NCI-H2196 (cell line): ENCODE measurements at regions not wholly inside any gene's neighbourhood (a gene's known extent, or its start where the extent isn't known, plus 50 kb on each side); places are given as distances from the start of the nearest gene placed in this dataset.

Experiments
- DNase-seq: peaks from one replicate; lab custom pipeline; 2025; ENCODE audit not compliant: unreplicated experiment; lab: John Stamatoyannopoulos, UW

DNA sequence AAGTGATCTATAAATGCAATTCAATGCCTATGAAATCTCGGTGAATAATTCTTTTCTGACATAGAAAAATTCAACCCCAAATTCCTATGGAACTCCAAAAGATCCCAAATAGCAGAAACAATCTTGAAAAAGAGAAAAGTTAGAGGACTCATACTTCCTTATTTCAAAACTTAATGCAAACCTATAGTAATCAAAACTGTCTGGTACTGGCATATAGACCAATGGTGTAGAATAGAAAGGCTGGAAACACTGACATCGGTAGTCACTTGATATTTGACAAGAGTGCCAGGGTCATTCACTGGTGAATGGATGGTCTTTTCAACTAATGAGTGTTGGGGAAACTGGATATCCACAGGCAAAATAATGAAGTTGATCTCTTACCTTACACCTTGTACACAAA is 637.1 kb upstream of the PCDH9 start:
- DNase-seq = no peak

DNA sequence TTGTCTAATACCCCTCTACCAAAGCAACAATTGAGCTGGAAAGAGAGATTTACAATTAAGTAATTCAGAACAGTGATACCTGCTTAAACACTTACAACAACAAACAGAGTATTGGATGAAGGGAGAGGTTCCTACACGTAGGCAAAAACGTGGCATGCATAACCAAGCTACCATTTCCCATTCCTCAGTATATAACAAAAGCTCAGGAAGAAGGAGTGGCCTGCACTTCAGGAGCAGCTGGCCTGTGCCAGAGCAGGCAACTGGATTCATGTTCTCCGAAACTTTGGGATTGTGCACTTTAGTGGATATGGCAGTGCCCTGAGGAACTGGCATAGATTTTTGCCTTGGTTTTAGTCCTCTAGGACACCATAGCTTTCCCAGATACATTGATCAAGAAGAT is 630.2 kb upstream of the PCDH9 start:
- DNase-seq = no peak

DNA sequence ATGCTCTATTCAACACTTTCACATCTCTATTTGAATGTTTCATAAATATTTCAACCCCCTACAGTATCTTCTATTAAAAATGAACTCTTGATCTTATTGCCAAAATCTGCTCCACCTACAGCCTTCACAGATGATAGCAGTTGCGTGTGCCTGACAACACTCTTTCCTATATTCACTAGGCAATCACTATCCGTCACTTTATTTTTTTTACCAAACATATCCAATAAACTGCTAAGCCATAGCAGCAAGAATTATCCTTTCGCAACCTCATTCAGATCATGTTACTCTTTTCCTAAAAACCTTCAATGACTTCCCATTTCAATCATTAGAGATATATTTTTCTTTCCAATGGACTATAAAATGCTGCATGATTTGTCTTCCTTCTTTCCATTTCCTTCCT is 629.8 kb upstream of the PCDH9 start:
- no peak for DNase-seq

DNA sequence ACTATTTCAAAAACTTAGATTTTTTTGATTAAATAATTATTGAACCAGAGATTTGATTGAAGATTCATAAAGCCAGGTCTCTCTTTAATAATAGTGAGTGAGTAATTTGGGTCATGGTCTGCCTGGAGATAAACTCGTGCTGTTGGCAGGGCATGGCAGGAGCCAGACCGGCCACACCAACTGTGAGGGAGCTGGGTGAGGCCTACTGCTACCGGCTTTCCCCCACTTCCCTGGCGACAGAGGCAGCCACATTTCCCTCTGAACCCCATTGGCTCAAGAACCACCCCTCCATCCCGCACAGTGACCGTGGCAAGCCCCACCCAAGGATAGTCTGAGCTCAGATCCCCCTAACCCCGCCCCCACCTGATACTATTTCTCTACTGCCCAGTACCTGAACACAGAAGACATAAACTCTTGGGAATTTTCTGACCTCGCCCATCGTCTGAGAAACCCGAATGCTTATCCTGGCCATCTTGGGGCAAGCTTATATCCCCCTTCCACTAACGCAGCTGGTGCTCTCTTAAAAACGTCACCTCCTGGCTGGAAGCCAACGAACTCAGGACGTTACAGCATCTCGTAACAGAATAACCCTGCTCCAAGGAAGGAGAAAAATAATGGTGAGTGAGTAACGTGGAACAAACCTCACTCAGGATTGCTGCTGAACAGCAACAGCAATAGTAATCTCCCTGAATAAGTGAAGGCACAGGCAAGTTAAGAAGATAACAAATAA is 627.6 kb upstream of the PCDH9 start:
- no peak for DNase-seq

DNA sequence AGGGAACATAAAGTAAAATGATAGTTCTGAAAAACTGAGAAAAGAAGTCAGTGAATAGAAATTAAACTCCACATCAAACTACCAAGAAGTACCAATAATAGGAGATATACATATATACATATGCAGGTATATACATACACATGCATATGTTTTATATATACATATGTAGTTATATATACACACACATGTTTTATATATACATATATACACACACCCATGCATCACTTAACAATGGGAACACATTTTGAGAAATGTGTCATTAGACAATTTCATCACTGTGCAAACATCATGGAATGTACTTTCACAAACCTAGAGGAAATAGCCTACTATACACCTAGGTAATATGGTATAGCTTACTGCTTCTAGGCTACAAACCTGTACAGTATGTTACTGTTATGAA is 626.8 kb upstream of the PCDH9 start:
- no peak for DNase-seq

DNA sequence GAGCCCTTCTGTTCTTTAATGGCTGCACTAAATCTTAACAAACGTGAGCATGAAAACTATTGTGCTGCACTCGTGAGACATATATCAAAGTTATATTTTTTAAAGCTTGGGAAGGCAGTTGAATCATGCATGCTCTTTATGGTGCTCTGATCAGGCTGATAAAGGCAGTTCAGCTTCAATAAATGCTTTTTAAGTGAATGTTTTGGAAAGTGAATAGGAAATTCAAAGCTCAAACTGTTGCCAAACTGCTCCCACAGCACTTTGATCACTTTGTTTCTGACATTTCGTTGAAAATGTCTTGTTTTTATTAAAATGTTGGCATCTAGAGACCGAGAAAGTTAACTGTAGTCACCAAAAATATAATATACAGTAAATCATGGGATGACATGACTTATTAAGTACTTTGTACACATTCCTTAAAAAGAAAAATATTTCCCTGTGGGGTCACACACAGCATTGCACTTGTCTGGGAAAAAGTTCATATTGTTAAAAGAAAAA is 625.7 kb upstream of the PCDH9 start:
- no peak for DNase-seq

DNA sequence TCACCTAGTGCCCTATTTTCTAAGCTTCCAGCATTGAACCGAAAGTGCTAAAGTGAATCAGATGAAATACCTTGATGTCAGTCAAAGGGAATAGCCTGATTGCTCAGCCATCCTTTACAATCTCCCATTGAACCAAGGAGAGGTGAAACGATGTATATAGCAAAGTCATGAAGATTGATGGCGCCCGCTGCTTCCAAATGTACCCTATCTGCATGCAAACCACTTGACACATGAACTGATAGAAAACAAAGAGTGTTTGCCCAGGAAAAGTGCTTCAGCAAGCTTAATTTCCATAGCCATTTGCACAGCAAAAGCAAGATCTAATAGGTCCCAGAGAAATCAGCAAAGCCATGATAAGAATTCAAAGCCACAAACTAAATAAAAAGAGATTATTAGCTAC is 624.9 kb upstream of the PCDH9 start:
- no peak for DNase-seq

DNA sequence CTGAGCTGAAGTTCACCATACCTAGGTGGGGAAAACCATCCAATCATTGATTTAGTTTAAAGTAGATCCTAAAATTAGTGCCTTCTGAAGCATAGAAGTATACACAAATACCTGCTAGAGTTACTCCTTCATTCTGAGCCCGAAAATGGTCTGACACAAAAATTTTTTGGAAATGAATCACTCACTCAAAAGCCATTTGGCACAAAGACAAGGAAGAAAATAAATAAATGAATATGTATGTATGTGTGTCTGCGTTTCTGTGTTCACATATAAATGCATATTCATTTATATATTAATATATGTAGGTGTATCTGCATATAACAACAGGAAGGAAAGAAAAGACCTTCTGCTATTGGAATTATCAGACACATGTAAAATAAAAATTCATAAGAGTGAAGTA is 614.4 kb upstream of the PCDH9 start:
- DNase-seq = no peak

DNA sequence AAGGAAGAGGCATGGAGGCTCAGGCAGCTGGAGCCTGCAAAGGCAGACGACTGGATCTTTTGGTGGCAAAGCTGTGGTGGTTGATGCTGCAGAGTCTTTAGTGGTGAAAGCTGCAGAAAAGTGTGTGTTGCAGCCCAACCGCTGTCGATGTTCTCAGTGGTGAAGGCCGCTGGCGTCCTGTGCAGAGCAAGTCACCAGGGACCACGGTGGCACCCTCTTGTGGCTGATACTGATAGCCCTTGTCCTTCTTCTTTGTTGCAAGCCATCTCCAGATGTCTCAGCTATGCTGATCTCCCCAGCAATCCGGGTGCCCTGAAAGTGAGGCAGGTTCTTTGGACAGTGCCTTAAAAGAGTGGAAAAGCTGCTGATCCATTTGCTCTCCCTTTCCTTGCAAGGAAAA is 610.9 kb upstream of the PCDH9 start:
- DNase-seq = no peak

DNA sequence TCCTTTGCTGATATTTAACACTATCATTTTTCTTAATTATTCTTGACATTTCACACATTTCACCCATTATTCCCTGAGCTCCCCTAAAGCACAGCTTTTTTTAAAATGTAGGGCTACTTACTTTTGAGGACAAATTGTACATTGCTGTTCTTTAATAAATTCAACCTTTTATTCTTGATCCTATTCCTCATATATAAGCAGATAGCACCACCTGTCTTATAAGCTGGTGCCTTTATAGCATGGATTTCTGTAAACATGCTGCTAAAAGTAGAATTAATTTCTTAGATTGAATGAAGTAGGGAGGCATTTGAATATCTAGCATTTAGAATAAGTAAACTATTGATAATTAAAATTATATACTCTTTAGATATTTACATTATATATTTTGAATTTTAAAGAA is 603.4 kb upstream of the PCDH9 start:
- no peak for DNase-seq

DNA sequence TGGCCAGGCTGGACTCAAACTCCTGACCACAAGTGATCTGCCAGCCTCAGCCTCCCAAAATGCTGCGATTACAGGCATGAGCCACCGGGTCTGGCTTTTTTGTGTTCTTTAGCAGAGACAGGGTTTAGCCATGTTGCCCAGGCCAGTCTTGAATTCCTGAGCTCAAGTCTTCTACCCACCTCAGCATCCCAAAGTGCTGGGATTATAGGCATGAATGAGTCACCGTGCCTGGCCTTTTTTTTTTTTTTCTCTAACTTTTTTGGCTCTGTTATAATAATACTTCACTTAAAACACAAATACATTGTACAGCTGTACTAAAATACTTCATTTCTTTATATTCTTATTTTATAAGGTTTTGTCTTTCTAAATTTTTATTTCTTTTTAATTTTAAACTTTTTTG is 599.5 kb upstream of the PCDH9 start:
- no peak for DNase-seq

DNA sequence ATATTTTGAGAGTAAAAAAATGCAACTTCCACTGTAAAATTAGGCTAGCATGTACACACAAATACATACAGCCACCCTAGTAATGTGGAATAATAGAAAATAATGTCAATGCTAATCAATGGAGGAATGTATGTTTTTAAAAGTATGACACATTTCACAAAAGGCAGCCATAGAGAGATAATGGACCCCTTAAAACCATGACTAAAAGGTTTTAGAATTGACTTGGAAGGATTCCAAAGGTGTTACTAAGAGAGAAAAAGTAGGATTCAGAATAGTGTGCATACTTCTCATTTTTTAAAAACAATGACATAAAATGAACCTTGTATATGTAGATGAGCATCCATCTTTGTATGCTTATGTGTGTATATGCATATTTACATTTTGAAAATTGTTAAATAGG is 597.9 kb upstream of the PCDH9 start:
- no peak for DNase-seq

DNA sequence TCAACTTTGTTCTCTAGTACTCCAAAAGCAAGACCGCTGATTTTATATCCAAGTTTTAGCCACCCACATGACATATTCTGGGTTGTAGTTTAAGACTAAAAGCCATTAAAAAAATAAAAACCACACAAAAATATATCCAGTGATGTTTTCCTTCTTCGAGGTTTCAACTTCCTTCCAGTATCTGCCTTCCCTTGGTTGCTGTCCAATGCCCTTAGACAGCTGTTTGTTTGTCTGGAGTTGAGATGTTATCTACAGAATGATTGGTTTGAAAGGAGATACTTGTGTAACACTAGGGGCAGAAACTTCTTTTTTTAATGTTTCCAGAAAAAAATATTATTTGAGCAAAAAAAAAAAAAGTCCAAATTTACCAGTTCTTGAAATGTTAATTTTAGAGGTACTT is 591.5 kb upstream of the PCDH9 start:
- DNase-seq = no peak

DNA sequence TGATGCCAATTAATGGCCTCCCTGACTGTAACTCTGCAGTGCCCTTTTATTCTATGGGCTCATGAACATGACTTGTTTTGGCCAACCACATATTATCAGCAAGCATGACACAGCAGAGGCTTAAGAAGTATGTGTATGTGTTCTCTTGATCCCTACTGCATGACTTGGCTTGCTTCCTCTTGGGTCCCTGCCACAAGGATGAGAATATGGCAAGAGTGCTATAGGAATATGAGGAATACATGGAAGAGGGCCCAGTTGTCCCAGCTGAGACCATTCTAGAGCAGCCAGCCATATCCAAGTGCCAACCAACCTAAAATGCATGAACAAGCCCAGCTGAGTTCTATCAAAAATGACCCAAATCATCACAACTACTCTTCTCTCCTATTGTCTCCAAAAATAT is 576.7 kb upstream of the PCDH9 start:
- no peak for DNase-seq

DNA sequence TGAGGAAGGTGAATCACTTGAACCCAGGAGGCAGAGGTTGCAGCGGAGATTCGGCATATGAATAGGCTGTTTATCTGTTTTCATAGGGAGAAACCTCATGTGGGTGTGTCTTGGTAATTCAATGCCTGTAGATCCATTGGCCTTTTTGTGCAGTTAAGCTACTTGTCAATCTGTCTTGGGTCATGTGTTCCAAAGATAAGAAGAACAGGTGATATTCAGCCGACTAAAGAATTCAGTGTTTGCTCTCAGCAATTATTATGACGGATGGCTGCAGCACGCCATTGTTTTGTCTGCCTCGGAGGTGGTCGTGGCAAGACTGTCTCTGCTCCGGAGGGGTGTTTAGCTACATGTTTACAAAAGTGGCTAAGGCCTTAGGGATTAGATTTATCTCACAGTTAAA is 573.0 kb upstream of the PCDH9 start:
- DNase-seq = no peak

DNA sequence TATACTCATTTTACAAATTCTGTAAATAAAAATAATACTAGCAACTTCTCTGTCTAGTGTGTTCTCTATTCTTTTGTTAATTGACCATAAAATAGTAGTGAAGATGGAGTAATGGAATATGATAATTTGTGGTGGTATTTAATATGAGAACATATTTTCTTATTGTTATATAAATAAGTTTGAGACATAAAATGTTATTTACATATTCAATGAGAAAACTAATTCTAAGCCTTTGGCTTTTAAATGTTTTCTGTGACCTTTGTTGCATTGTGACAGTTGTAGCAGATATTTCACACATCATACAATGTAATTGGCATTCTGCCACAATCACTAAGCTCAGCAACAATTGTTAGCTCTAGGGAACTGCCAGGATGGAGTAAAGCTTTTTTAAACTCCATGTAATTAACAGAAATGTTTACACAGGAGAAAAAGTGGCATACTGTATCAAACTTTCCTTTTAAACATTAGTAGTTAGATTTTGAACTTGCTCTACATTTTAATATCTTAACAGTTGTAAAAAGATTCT is 562.1 kb upstream of the PCDH9 start:
- DNase-seq = no peak

DNA sequence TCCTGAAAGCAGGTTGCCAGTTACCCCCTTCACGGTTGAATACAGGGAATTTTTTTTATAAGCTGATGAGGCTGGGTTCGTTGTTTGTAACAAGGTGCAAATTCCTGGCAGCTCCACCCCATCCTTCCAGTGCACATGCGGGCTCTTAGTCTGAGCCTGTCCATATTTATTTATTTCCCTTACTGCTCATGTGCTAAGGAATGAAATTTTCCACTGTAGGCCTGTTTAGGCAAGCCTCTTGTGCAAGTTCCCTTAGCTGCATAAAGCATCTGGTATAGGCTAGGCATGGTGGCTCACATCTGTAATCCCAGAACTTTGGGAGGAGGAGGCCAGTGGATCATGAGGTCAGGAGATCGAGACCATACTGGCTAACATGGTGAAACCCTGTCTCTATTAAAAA is 560.9 kb upstream of the PCDH9 start:
- no peak for DNase-seq

DNA sequence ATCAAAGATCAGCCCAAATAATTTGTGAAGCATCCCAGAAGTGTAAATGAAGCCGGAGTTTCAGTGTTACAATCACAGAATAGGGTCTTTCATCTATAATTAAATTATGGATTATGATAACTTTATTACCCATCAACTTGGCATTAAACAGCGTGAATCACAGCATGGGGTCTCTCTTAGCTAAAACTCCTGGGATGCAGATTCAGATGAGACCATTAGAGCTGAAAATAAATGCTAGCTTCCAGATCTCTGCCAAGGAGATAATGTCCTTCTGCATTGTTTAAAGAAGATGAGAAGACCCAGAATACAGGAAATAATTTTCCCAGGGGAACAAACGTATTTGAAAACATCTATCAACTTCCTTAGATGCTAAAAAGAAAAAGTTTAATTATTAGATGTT is 546.0 kb upstream of the PCDH9 start:
- DNase-seq = no peak

DNA sequence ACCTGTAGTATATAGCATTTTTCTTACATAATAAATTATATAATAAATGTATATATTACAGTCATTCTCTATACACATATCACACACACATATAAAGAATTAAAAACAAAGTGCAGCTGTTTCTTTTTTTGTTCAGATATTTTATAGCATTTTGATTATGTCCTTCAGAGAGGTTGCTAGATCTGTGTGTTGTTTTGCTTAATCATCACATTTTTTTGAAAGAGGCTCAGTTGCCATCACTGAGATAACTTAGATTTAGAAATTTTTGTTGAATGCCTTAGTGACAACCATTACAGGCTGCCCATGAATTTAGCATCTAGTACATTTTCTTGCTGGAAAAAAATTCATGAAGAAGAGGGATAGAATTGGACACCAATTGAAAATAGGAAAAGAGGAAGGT is 545.2 kb upstream of the PCDH9 start:
- no peak for DNase-seq

DNA sequence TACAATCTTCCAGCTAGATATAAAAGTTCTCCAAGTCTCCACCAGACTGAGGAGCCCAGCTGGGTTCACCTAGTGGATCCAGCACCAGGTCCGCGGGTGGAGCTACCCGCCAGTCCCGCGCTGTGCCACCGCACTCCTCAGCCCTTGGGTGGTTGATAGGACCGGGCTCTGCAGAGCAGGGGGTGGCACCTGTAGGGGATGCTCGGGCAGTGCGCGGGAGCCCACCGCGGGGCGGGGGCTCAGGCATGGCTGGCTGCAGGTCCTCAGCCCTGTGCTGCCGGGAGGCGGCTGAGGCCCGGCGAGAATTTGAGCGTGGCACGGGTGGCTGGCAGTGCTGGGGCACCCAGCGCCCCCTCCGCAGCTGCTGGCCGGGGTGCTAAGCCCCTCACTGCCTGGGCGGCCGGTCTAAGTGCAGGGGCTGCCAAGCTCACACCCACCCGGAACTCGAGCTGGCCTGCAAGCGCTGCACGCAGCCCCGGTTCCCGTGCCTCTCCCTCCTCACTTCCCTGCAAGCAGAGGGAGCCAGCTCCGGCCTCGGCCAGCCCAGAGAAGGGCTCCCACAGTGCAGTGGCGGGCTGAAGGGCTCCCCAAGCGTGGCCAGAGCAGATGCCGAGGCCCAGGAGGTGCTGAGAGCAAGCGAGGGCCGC is 542.8 kb upstream of the PCDH9 start:
- DNase-seq = no peak

DNA sequence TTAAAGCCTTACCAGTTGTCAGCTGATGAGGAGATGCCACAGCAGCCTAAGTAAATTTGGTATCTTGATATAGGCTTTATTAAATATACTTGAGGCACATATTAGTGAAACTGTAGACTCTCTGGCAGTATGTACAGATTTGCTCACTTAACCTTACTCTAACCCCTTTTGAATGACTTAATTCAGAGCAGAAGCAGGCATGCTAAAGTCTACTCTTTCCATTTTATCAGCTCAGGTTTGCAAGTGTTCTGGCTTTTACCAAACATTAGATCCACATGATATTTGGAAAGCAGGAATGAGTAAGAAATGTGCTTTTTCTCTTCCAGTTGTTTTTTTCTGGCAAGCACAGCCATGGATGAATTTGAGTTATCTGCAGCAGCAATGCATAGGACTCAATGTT is 541.0 kb upstream of the PCDH9 start:
- DNase-seq = no peak

DNA sequence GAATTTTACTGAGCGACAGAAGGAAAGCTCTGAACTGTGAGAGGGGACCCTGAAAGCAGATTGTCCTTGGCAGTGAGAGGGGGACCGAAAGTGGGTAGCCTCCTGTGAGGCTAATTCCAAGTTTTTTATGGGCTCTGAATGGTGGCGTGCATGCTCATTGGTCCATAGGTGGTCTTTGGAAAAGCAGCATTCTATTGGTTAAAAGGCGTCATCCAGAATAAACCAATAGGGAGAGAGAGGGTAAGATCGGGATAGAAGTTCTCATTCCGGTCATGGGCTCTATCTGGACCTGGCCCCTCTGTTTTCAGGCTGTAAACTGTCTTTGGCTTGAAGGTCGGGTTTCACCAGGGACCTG is 539.8 kb upstream of the PCDH9 start:
- no peak for DNase-seq
